Activated T-helper 1 cell treated with Interleukin-2 at 50 U/mL for 16 hours (primary cell): ENCODE measurements at regions not wholly inside any gene's neighbourhood (a gene's known extent, or its start where the extent isn't known, plus 50 kb on each side); places are given as distances from the start of the nearest gene placed in this dataset.

Source experiments
- DNase-seq: peaks from one replicate; pipeline ENCODE4 v3.0.0-alpha.2; 2020; ENCODE audit warnings: low read depth

- DNase-seq, result no peak
These were observed 57.0 kb upstream of the LMX1B start for GRCh38 chr9:126556560-126557250.

GRCh38 chr9:126558051-126558665, 55.6 kb upstream of the LMX1B start:
- peak; percentile 44 for DNase-seq

- DNase-seq, result no peak
These were observed 54.4 kb upstream of the LMX1B start for GRCh38 chr9:126559296-126559695.

GRCh38 chr9:126561582-126561981, 52.1 kb upstream of the LMX1B start:
- DNase-seq, result no peak

GRCh38 chr9:126563556-126563955, 50.2 kb upstream of the LMX1B start:
- no peak for DNase-seq
